ENCODE measurements at regions not wholly inside any gene's neighbourhood (a gene's known extent, or its start where the extent isn't known, plus 50 kb on each side); places are given as distances from the start of the nearest gene placed in this dataset.
"Not testable (repeated sequence)": the region's sequence is repeated elsewhere in the genome, so short reads cannot be mapped to it uniquely, and the experiment has no call there.

DNA sequence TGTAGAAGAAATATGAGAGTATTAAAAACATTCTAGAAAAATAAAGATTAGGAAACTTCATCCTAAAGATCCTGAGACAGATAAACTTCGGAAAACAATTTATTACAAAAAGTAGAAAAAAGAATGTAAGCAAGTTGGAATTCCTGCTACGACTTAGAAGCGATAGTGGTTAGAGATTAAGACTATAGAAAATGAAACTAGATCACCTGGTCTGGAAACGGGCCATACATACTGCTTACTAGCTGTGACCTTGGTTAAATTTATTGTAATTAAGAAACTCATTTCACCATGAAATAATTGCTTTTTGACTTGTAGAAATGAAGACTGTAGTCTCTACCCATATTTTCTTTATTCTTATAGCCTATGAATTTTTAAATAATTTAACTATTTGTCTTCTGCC is 614.1 kb downstream of the SLC16A7 start:
- no peak overlapping the region for H3K27ac Mint-ChIP-seq
- H3K36me3 Mint-ChIP-seq: no peaks in the 10 kb centered on the region
- ATAC-seq (ENCODE audit: low read depth in 2 of 2) (no peak), DNase-seq (no peak)
- H3K4me3 Mint-ChIP-seq: no peak overlapping the region
- no peaks in the 10 kb centered on the region for H3K27me3 Mint-ChIP-seq
- peaks cover 4 to 31% (median 8%) of the 10 kb centered on the region in 7 donors for H3K9me3 Mint-ChIP-seq
- H3K4me1 Mint-ChIP-seq: no peaks in the 10 kb centered on the region

DNA sequence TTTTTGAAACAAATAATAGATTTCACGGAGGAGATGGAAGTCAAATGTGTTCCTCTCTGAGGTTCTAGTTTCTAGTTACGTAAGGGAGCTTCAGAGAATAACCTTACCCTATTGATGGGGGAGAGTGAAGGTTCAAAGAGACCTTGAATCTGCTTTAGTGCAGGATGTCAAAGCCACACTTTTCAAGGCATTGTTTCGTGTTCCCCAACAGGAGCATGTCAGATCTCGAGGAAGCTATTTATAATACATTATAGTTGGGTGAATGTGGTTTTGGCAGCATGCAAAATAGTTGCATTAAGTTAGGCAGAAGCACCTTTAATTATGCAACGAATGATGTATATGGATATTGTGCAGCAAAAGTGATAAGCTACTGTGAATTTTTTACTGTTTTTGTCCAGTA is 614.9 kb downstream of the SLC16A7 start:
- H3K4me1 Mint-ChIP-seq: no peaks in the 10 kb centered on the region
- DNase-seq (no peak), ATAC-seq (ENCODE audit: low read depth in 2 of 2) (no peak)
- no peak overlapping the region for H3K27ac Mint-ChIP-seq
- H3K36me3 Mint-ChIP-seq: no peaks in the 10 kb centered on the region
- no peak overlapping the region for H3K4me3 Mint-ChIP-seq
- peaks cover 4 to 39% (median 8%) of the 10 kb centered on the region in 7 donors for H3K9me3 Mint-ChIP-seq
- no peaks in the 10 kb centered on the region for H3K27me3 Mint-ChIP-seq

DNA sequence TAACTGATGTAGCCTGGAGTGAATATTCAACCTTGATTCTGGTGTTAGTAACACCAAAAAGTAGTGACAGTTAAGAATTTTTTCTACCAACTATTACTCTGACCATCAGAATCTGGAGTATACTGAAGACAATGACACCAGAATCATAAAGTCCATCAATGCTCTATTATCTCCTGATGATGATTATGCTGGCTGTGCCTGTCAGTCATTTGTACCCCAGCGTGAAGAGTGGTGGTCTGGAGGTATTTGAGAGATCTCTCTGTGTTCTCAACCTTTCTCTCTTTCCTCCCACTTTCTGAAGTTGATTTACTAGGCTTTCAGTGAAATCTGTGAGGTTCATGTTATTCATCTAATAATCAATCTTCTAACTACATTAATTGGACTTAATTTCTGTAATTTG is 615.4 kb downstream of the SLC16A7 start:
- no peaks in the 10 kb centered on the region for H3K4me1 Mint-ChIP-seq
- H3K27ac Mint-ChIP-seq: no peak overlapping the region
- ATAC-seq (ENCODE audit: low read depth in 2 of 2) (no peak), DNase-seq (no peak)
- H3K4me3 Mint-ChIP-seq: no peak overlapping the region
- no peaks in the 10 kb centered on the region for H3K27me3 Mint-ChIP-seq
- no peaks in the 10 kb centered on the region for H3K36me3 Mint-ChIP-seq
- peaks cover 4 to 40% (median 8%) of the 10 kb centered on the region in 7 donors for H3K9me3 Mint-ChIP-seq

DNA sequence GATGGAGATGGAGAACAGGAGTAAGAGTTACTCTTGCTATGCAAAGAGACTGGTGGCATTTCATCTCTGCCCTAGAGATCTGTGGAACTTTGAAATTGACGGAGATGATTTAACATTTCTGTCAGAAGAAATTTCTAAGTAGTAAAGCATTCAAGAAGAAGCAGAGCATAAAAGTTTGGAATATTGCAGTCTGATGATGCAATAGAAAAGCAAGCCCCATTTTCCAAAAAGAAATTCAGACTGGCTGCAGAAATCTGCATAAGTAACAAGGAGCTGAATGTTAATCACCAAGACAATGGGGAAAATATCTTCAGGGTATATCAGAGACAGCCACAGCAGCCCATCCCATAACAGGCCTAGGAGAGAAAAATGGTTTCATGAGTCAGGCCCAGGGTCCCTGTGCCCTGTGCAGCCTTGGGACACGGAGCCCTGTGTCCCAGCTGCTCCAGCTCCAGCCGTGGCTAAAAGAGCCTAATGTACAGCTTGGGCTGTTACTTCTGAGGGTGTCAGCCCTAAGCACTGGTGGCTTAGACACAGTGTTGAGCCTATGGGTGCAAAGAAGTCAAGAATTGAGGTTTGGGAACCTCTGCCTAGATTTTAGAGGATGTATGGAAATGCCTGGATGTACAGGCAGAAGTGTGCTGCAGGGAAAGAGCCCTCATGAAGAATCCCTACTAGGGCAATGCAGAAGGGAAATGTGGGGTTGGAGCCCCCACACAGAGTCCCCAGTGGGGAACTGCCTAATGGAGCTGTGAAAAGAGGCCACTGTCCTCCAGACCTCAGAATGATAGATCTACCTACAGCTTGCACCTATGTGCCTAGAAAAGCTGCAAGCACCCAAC is 616.6 kb downstream of the SLC16A7 start:
- peaks cover 4 to 40% (median 8%) of the 10 kb centered on the region in 7 donors for H3K9me3 Mint-ChIP-seq
- ATAC-seq (ENCODE audit: low read depth in 2 of 2) (no peak), DNase-seq (no peak)
- H3K27me3 Mint-ChIP-seq: no peaks in the 10 kb centered on the region
- H3K4me1 Mint-ChIP-seq: no peaks in the 10 kb centered on the region
- H3K36me3 Mint-ChIP-seq: no peaks in the 10 kb centered on the region
- H3K4me3 Mint-ChIP-seq: no peak overlapping the region
- H3K27ac Mint-ChIP-seq: no peak overlapping the region

DNA sequence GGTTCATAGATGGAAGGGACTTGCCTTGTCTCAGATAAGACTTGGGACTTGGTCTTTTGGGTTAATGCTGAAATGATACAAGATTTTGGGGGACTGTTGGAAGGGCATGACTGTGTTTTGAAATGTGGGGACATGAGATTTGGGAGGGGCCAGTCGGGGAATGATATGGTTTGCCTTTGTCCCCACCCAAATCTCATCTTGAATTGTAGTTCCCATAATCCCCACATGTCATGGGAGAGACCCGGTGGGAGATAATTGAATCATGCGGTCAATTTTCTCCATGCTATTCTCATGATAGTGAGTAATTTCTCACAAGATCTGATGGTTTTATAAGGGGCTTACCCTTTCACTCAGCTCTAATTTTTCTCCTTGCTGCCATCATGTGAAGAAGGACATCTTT is 617.4 kb downstream of the SLC16A7 start:
- H3K4me3 Mint-ChIP-seq; H3K27me3 Mint-ChIP-seq; DNase-seq; H3K27ac Mint-ChIP-seq; H3K4me1 Mint-ChIP-seq; H3K36me3 Mint-ChIP-seq; ATAC-seq (ENCODE audit: low read depth in 2 of 2): not testable (repeated sequence)
- H3K9me3 Mint-ChIP-seq: peaks cover 4 to 40% (median 8%) of the 10 kb centered on the region in 7 donors

DNA sequence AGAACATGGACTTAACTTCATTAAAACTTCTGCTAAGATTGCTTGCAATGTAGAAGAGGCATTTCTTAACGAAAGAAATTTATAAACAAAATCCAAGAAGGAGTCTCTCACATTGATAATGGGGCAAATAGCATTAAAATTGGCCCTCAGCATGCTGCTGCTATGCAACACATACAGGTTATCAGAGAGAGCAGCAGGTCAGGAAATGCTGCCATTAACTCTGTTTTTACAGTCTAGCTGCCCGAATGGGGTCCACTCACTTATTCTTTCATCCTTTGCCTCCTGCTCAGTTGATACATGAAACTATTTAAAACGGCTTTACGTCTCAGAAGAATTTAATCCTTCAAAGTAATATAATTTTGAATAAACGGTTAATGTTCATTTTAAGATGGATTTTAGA is 620.4 kb downstream of the SLC16A7 start:
- Mint-ChIP-seq H3K9me3 (peaks cover 4 to 40% (median 9%) of the 10 kb centered on the region in 7 donors), H3K4me1 (no peaks in the 10 kb centered on the region), H3K4me3 (no peak overlapping the region), H3K27ac (no peak overlapping the region), H3K36me3 (no peaks in the 10 kb centered on the region), H3K27me3 (no peaks in the 10 kb centered on the region)
- DNase-seq (no peak), ATAC-seq (ENCODE audit: low read depth in 2 of 2) (no peak)

DNA sequence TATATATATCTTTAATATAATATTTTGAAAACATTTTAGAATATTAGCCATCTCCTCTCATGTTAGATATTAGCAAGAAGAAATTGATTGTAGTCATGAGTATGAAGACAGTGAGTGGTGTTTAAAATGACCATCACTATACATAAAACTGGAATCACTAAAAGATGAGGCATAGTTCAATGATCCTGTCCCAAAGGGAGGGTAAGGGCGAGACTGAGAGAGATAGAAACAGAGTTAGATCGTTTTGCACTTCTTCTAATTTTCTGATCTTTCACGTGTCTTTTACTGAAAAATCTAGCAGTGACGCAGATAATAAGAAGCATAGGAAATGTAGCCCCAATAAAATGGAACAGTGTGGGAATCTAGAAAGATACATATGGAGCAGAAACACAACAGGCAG is 627.4 kb downstream of the SLC16A7 start:
- H3K27me3 Mint-ChIP-seq: no peaks in the 10 kb centered on the region
- no peak for ATAC-seq (ENCODE audit: low read depth in 2 of 2)
- H3K4me3 Mint-ChIP-seq: no peak overlapping the region
- peaks cover 0 to 8% (median 4%) of the 10 kb centered on the region in 7 donors for H3K9me3 Mint-ChIP-seq
- no peaks in the 10 kb centered on the region for H3K4me1 Mint-ChIP-seq
- no peak for DNase-seq
- H3K36me3 Mint-ChIP-seq: no peaks in the 10 kb centered on the region
- no peak overlapping the region for H3K27ac Mint-ChIP-seq

DNA sequence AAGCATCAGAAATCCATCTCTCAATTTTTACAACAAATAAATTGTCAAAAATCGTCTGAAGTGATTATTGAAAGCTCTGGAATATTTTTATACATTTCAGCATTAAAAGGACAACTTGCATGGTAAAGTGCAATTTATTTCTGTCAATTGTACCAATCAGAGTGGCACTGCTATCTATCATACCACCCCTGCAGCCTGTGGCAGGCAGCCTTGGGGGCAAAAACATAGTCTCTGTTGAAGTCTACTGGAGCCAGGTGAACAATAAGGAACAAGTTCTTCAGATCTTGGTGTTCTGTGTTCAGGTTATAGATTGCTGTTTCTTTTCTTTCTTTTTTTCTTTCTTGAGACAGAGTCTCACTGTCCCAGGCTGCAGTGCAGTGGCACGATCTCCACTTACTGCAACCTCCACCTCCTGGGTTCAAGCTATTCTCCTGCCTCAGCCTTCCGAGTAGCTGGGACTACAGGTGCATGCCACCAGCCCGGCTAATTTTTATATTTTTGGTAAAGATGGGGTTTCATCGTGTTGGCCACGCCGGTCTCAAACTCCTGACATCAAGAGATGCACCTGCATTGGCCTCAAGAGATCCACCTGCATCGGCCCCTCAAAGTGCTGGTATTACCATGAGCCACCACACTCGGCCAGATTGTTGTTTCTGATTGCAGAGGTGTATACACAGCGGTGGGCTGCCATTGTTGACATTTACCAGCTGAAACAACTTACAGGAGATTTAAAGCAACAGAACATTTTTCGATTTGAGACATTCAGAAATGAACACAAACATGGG is 629.6 kb downstream of the SLC16A7 start:
- Mint-ChIP-seq H3K9me3 (peaks cover 0 to 8% (median 4%) of the 10 kb centered on the region in 7 donors), H3K4me3 (no peak overlapping the region), H3K27me3 (no peaks in the 10 kb centered on the region), H3K36me3 (no peaks in the 10 kb centered on the region), H3K4me1 (no peaks in the 10 kb centered on the region), H3K27ac (no peak overlapping the region)
- ATAC-seq (ENCODE audit: low read depth in 2 of 2) (no peak), DNase-seq (no peak)

DNA sequence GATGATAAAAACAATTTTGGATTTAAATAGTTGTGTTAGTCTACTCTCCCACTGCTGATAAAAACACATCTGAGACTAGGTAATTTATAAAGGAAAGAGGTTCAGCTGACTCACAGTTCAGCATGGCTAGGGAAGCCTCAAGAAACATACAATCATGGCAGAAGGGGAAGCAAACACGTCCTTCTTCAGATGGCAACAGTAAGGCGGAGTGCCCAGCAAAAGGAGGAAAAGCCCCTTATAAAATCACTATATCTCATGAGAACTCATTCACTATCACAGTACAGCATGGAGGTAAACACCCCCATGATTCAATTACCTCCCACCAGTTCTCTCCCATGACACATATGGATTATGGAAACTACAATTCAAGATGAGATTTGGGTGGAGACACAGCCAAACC is 632.1 kb downstream of the SLC16A7 start:
- H3K9me3 Mint-ChIP-seq: peaks cover 0 to 8% (median 4%) of the 10 kb centered on the region in 7 donors
- H3K4me3 Mint-ChIP-seq: no peak overlapping the region
- H3K27ac Mint-ChIP-seq: no peak overlapping the region
- no peaks in the 10 kb centered on the region for H3K4me1 Mint-ChIP-seq
- no peaks in the 10 kb centered on the region for H3K27me3 Mint-ChIP-seq
- H3K36me3 Mint-ChIP-seq: no peaks in the 10 kb centered on the region
- no peak for ATAC-seq (ENCODE audit: low read depth in 2 of 2)
- no peak for DNase-seq

DNA sequence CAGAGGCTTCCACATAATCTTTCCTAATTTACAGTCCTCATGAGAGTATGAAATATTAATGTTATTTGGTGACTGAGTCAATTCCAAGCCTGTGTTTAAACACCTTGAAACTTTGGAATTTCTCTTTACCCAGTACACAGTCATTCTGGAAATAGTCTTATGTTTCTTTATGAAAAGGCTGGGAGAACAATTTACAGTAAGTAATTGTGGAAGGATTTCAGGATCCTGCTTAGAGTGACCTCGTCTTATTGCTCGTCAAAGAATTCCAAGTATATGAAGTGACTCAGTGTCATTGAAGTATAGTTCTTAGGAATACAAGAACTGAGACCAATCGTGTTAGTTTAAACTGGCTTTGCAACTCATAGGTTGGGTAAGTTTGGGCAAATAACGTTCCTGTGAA is 634.2 kb downstream of the SLC16A7 start:
- H3K36me3 Mint-ChIP-seq: no peaks in the 10 kb centered on the region

DNA sequence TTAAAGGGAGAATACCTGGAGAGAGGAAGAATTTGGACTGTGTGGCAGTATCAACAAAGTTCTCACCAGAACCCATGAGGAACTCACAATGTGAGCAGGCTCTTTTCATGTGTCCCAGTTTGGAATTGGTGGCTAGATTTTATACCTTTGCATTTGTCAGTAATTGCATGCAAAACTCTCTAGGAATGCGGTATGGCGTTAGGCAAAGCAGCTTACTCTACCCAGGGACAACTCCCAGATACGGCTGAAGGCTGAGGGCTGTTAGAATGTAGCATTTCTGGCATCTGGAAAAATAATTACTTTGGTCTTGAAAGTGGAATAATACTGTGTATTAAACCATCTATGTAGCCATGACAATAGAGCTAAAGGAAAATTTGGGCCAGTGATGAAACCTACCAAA is 635.5 kb downstream of the SLC16A7 start:
- peaks cover 0 to 6% (median 4%) of the 10 kb centered on the region in 7 donors for H3K9me3 Mint-ChIP-seq

More for the DNA sequence above, 634.2 kb downstream of the SLC16A7 start:
- no peak for ATAC-seq (ENCODE audit: low read depth in 2 of 2)
- H3K27me3 Mint-ChIP-seq: no peaks in the 10 kb centered on the region
- no peak for DNase-seq
- no peaks in the 10 kb centered on the region for H3K4me1 Mint-ChIP-seq
- peaks cover 0 to 8% (median 4%) of the 10 kb centered on the region in 7 donors for H3K9me3 Mint-ChIP-seq
- H3K4me3 Mint-ChIP-seq: no peak overlapping the region
- H3K27ac Mint-ChIP-seq: no peak overlapping the region

DNA sequence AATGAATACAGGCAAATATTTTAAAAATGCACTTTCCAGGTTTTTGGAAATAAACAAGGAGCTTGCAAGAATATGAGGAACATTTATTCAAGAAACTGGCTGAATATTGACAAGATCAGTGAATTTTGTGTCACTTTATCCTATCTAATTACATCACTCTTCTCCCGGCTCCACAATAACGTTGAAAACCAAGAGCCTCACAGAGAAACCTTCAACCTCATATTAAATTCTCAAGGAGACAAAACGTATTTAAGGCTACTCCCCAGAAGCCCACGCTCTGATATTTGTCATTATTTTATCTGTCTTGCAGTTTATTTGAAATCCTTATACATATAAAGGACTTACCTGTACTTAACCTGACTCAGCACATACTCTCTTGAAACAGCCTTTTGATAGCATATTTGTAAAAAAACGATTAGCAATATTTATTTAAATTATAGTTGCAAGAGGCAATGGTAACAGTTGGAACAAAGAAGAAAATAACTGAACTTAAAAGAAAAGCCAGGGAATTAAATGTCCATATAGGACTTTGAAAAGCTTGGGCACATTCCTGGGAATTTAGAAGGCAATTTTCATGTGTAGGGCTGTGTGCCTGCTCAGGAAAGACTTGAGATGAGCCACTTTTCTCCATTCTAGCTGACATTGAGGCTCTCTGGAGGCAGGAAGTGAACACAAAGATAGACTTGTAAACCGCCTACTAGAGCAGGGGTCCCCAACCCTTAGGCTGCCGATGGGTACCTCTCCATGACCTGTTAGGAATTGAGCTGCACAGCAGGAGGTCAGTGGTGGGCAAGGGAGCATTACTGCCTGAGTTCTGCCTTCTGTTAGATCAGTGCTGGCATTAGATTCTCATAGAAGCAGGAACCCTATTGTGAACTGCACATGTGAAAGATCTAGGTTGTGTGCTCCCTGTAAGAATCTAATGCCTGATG is 636.4 kb downstream of the SLC16A7 start:
- no peaks in the 10 kb centered on the region for H3K36me3 Mint-ChIP-seq
- DNase-seq (no peak), ATAC-seq (ENCODE audit: low read depth in 2 of 2) (no peak)
- no peaks in the 10 kb centered on the region for H3K4me1 Mint-ChIP-seq
- no peaks in the 10 kb centered on the region for H3K27me3 Mint-ChIP-seq
- H3K9me3 Mint-ChIP-seq: peaks cover 0 to 7% (median 4%) of the 10 kb centered on the region in 7 donors
- H3K27ac Mint-ChIP-seq: no peak overlapping the region
- H3K4me3 Mint-ChIP-seq: no peak overlapping the region

More for the DNA sequence above, 635.5 kb downstream of the SLC16A7 start:
- ATAC-seq (ENCODE audit: low read depth in 2 of 2) (no peak), DNase-seq (no peak)
- no peaks in the 10 kb centered on the region for H3K36me3 Mint-ChIP-seq
- no peaks in the 10 kb centered on the region for H3K4me1 Mint-ChIP-seq
- no peaks in the 10 kb centered on the region for H3K27me3 Mint-ChIP-seq
- no peak overlapping the region for H3K4me3 Mint-ChIP-seq
- peak overlapping the region in 1 of 6 donors; percentile 26 for H3K27ac Mint-ChIP-seq

DNA sequence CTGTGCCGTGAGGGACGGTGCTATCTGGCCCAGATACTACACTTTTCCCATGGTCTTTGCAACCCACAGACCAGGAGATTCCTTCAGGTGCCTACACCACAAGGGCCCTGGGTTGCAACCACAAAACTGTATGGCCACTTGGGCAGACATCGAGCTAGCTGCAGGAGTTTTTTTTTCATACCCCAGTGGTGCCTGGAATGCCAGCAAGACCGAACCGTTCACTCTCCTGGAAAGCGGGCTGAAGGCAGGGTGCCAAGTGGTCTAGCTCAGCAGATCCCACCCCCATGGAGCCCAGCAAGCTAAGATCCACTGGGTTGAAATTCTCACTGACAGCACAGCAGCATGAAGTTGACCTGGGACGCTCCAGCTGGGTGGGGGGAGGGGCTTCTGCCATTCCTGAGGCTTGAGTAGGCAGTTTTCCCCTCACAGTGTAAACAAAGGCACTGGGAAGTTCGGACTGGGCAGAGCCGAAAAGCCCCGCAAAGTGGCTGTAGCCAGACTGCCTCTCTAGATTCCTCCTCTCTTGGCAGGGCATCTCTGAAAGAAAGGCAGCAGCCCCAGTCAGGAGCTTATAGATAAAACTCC is 638.9 kb downstream of the SLC16A7 start:
- H3K4me1 Mint-ChIP-seq; H3K27me3 Mint-ChIP-seq; ATAC-seq (ENCODE audit: low read depth in 2 of 2); H3K27ac Mint-ChIP-seq; DNase-seq; H3K4me3 Mint-ChIP-seq; H3K36me3 Mint-ChIP-seq: not testable (repeated sequence)
- H3K9me3 Mint-ChIP-seq: peaks cover 3 to 23% (median 10%) of the 10 kb centered on the region in 7 donors
